ENCODE measurements at regions not wholly inside any gene's neighbourhood (a gene's known extent, or its start where the extent isn't known, plus 50 kb on each side); places are given as distances from the start of the nearest gene placed in this dataset.

GRCh38 chr6:14489445-14489844 lies 371.9 kb downstream of the CD83 start:
- ATAC-seq: no peak
- no peak for DNase-seq
- no peak for TF ChIP-seq CTCF (IDR thresholded peaks at IDR 0.05)
- no peaks in the 10 kb centered on the region for H3K4me1 ChIP-seq
- no peaks in the 10 kb centered on the region for H3K27me3 ChIP-seq
- intact Hi-C loops (cut with DNase I): no loop called here
- H3K36me3 ChIP-seq: no peaks in the 10 kb centered on the region
- 93 to 95% methylated on average over 3 of the region's 3 CpGs for WGBS, 2 donors
- H3K4me3 ChIP-seq: no peak overlapping the region
- H3K9me3 ChIP-seq: peaks cover 0 to 4% (median 0%) of the 10 kb centered on the region in 11 donors
- H3K27ac ChIP-seq: no peak overlapping the region

GRCh38 chr6:14498748-14499147 lies 381.2 kb downstream of the CD83 start:
- Histone ChIP-seq H3K4me3 (no peak overlapping the region), H3K4me1 (peaks cover 0 to 4% (median 0%) of the 10 kb centered on the region in 9 donors), H3K9me3 (peaks cover 0 to 11% (median 0%) of the 10 kb centered on the region in 11 donors), H3K27me3 (no peaks in the 10 kb centered on the region), H3K36me3 (no peaks in the 10 kb centered on the region), H3K27ac (no peak overlapping the region)
- DNase-seq: no peak
- 82 to 94% methylated on average over 1 of the region's 1 CpG for WGBS, 2 donors
- no peak for TF ChIP-seq CTCF (IDR thresholded peaks at IDR 0.05)
- intact Hi-C loops (cut with DNase I): no loop called here
- ATAC-seq: no peak

- Histone ChIP-seq H3K27ac (no peak overlapping the region), H3K36me3 (no peaks in the 10 kb centered on the region), H3K27me3 (no peaks in the 10 kb centered on the region), H3K4me3 (no peak overlapping the region), H3K4me1 (peaks cover 0 to 4% (median 0%) of the 10 kb centered on the region in 9 donors), H3K9me3 (peaks cover 0 to 11% (median 0%) of the 10 kb centered on the region in 11 donors)
- ATAC-seq (no peak), DNase-seq (no peak)
- intact Hi-C loops (cut with DNase I): no loop called here
- 93 to 96% methylated on average over 4 of the region's 4 CpGs for WGBS, 2 donors
- TF ChIP-seq CTCF (IDR thresholded peaks at IDR 0.05): no peak
Observed at GRCh38 chr6:14499309-14499708, 381.7 kb downstream of the CD83 start.

GRCh38 chr6:14499841-14500240 lies 382.3 kb downstream of the CD83 start:
- H3K4me3 ChIP-seq: no peak overlapping the region
- 53 to 61% methylated on average over 10 of the region's 10 CpGs for WGBS, 2 donors
- no peak overlapping the region for H3K27ac ChIP-seq
- peaks cover 0 to 4% (median 0%) of the 10 kb centered on the region in 9 donors for H3K4me1 ChIP-seq
- intact Hi-C loops (cut with DNase I): no loop called here
- no peaks in the 10 kb centered on the region for H3K36me3 ChIP-seq
- no peak for TF ChIP-seq CTCF (IDR thresholded peaks at IDR 0.05)
- no peaks in the 10 kb centered on the region for H3K27me3 ChIP-seq
- H3K9me3 ChIP-seq: peaks cover 0 to 11% (median 0%) of the 10 kb centered on the region in 11 donors
- no peak for DNase-seq
- peak in 2 of 8 donors; percentile 40 to 50 for ATAC-seq
